Keratinocyte (primary cell): ENCODE measurements at regions not wholly inside any gene's neighbourhood (a gene's known extent, or its start where the extent isn't known, plus 50 kb on each side); places are given as distances from the start of the nearest gene placed in this dataset.

Experiments
- DNase-seq: peaks from one replicate; pipeline ENCODE4 v3.0.0-alpha.2; 2011; ENCODE audit warnings: low read depth, missing footprints, low spot score
- FAIRE-seq: peaks from 2 replicates; lab custom pipeline; 2011; peaks lifted over from hg19 to GRCh38; lab: Jason Lieb, UNC
- H2AFZ ChIP-seq: 2 replicates; pipeline ENCODE4 v1.6.0; 2012; ENCODE audit warnings: low read length, control low read depth, inconsistent platforms; ENCODE audit not compliant: control insufficient read depth
- H3K27ac ChIP-seq: 2 replicates; pipeline ENCODE4 v1.5.1; 2011; ENCODE audit warnings: low read length; ENCODE audit not compliant: control insufficient read depth, insufficient read depth
- H3K27me3 ChIP-seq: 3 replicates; pipeline ENCODE4 v1.6.0; 2011; ENCODE audit warnings: low read length; ENCODE audit not compliant: control insufficient read depth, insufficient read depth; ENCODE audit errors: extremely low read depth
- H3K36me3 ChIP-seq, 2 experiments: 2 replicates in 1 of 2; 3 replicates in 1 of 2; pipeline ENCODE4 v1.5.1; 2011; ENCODE audit warnings: low read length in 2 of 2, mild to moderate bottlenecking in 1 of 2; ENCODE audit not compliant: control insufficient read depth in 2 of 2, insufficient read depth in 2 of 2; ENCODE audit errors: extremely low read depth in 1 of 2
- H3K4me1 ChIP-seq: 3 replicates; pipeline ENCODE4 v1.5.1; 2011; ENCODE audit warnings: low read length; ENCODE audit not compliant: control insufficient read depth, insufficient read depth; ENCODE audit errors: extremely low read depth
- H3K4me2 ChIP-seq: 3 replicates; pipeline ENCODE4 v1.6.0; 2011; ENCODE audit warnings: low read depth, low read length; ENCODE audit not compliant: control insufficient read depth, insufficient read depth; ENCODE audit errors: extremely low read depth
- H3K4me3 ChIP-seq, 3 experiments: fragments of 200-600 bp in 1 of 3; sonication (generic) in 1 of 3; 2 replicates in 2 of 3; 3 replicates in 1 of 3; pipeline ENCODE4 v1.5.1; 2011 to 2016; ENCODE audit warnings: low read length in 3 of 3, mild to moderate bottlenecking in 3 of 3, control low read depth in 2 of 3, inconsistent platforms in 1 of 3, low read depth in 1 of 3, mixed read lengths in 1 of 3, mixed run types in 1 of 3, moderate library complexity in 1 of 3; ENCODE audit not compliant: control insufficient read depth in 2 of 3, insufficient read depth in 2 of 3; ENCODE audit errors: extremely low read depth in 1 of 3
- H3K79me2 ChIP-seq: 2 replicates; pipeline ENCODE4 v1.6.0; 2012; ENCODE audit warnings: low read length; ENCODE audit not compliant: control insufficient read depth, insufficient read depth
- H3K9ac ChIP-seq: 3 replicates; pipeline ENCODE4 v1.6.0; 2011; ENCODE audit warnings: low read length; ENCODE audit not compliant: control insufficient read depth, insufficient read depth; ENCODE audit errors: extremely low read depth
- H3K9me1 ChIP-seq: 3 replicates; pipeline ENCODE4 v1.6.0; 2011; ENCODE audit warnings: low read length; ENCODE audit not compliant: control insufficient read depth, insufficient read depth; ENCODE audit errors: extremely low read depth
- H3K9me3 ChIP-seq: 2 replicates; pipeline ENCODE4 v1.5.1; 2012; ENCODE audit warnings: low read depth, low read length; ENCODE audit not compliant: control insufficient read depth
- H4K20me1 ChIP-seq: 3 replicates; pipeline ENCODE4 v1.6.0; 2011; ENCODE audit warnings: low read length; ENCODE audit not compliant: control insufficient read depth, insufficient read depth; ENCODE audit errors: extremely low read depth
- EZH2 ChIP-seq: IDR thresholded peaks from one replicate; pipeline ENCODE4 v1.6.1; 2012; ENCODE audit warnings: inconsistent platforms, mild to moderate bottlenecking, low read length, moderate library complexity
- dilution Hi-C: fragments of 300-500 bp; cut with MboI; formaldehyde crosslinking; loops from one replicate; pipeline ENCODE4 v1.7.0; 2020; ENCODE audit warnings: low sequenced_read_pairs; ENCODE audit not compliant: extremely low pct_ligation_motif_present
- TF ChIP-seq, protein P1 (sequence below), 3 experiments: IDR thresholded peaks in 1 of 3; conservative IDR thresholded peaks in 1 of 3; optimal IDR thresholded peaks in 1 of 3; 2 replicates in 2 of 3; 3 replicates in 1 of 3; pipeline versions ENCODE3 to v1.5.1; 2011; ENCODE audit warnings: low read length in 3 of 3, mild to moderate bottlenecking in 3 of 3, moderate library complexity in 2 of 3, control low read depth in 1 of 3, inconsistent platforms in 1 of 3; ENCODE audit not compliant: insufficient read depth in 2 of 3; ENCODE audit errors: extremely low read depth in 1 of 3

DNA sequence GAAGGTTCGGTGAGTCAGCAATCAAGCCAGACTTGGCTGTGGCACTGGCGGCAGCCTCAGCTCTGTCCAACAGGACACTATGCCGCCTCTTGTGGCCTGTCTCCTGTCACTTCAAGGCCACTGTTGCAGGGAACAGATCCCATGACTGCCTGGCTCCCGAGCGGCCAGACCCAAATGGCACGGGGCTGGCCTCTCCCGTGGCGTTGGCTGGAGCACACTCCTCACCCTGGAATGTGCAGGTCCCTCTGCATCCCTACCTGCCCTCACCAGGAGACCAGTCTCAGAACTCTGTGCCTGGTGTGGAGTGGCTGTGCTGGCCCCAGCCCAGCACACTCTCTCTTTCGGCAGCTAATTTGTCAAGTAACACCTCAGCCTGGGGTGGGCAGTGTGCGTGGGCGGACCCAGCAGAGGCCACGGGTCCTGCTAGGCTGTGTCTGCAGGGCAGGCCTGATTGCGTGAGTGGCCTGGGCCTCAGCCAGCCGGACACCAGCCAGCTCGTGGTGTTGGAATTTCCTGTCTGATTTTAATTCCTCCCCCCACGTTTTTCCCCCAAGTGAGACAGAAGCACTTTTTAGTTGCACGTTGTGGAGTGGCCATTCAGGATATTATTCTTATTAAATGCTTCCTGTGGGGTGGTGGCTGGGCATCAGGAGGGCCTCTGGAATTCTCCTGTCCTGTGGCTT lies 179.3 kb downstream of the GLI2 start:
- H2AFZ ChIP-seq = no peak overlapping the region

DNA sequence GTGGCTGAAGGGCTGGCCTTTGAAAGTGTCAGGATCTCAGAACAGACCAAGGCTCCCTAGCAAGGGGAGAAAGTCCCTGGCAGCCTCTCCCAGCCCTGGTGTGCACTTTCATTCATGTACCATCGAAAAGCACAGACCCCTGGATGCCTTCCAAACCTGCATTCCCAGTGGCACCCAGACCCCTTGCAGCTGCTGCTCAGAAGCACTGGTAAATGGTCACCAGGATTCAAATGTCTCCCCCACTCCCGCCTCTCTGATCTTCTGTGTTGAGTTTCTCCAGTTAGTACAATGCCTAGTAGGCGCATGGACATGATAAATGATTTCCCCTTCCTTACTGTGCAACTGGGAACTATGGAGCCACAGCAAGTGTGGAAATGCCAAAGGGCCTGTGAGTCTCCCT lies 180.0 kb downstream of the GLI2 start:
- Histone ChIP-seq H3K9ac (no peak overlapping the region), H2AFZ (no peak overlapping the region), H3K79me2 (no peaks in the 10 kb centered on the region), H3K4me2 (no peak overlapping the region), H3K9me3 (no peaks in the 10 kb centered on the region), H3K9me1 (no peaks in the 10 kb centered on the region), H3K27ac (no peak overlapping the region), H3K36me3 (no peaks in the 10 kb centered on the region), H4K20me1 (no peaks in the 10 kb centered on the region), H3K27me3 (no peaks in the 10 kb centered on the region), H3K4me1 (peaks cover 20% of the 10 kb centered on the region), H3K4me3 (no peak overlapping the region)
- TF ChIP-seq, protein P1, sequence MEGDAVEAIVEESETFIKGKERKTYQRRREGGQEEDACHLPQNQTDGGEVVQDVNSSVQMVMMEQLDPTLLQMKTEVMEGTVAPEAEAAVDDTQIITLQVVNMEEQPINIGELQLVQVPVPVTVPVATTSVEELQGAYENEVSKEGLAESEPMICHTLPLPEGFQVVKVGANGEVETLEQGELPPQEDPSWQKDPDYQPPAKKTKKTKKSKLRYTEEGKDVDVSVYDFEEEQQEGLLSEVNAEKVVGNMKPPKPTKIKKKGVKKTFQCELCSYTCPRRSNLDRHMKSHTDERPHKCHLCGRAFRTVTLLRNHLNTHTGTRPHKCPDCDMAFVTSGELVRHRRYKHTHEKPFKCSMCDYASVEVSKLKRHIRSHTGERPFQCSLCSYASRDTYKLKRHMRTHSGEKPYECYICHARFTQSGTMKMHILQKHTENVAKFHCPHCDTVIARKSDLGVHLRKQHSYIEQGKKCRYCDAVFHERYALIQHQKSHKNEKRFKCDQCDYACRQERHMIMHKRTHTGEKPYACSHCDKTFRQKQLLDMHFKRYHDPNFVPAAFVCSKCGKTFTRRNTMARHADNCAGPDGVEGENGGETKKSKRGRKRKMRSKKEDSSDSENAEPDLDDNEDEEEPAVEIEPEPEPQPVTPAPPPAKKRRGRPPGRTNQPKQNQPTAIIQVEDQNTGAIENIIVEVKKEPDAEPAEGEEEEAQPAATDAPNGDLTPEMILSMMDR (optimal IDR thresholded peaks at IDR 0.05 in 1 of 3, IDR thresholded peaks at IDR 0.05 in 1 of 3, conservative IDR thresholded peaks at IDR 0.05 in 1 of 3; ENCODE audit: extremely low read depth in 1 of 3, insufficient read depth in 2 of 3, low read length in 3 of 3) = no peak
- TF ChIP-seq EZH2 = no peak
- no peak for DNase-seq
- no peak for FAIRE-seq
- dilution Hi-C loops = no loop called here

More for the DNA sequence above, 179.3 kb downstream of the GLI2 start:
- Histone ChIP-seq H3K4me1 (peaks cover 20% of the 10 kb centered on the region), H3K9me3 (no peaks in the 10 kb centered on the region), H3K9me1 (no peaks in the 10 kb centered on the region), H3K27me3 (no peaks in the 10 kb centered on the region), H3K4me3 (no peak overlapping the region), H3K4me2 (peak overlapping the region; percentile 19), H3K79me2 (no peaks in the 10 kb centered on the region), H4K20me1 (no peaks in the 10 kb centered on the region), H3K27ac (no peak overlapping the region), H3K36me3 (no peaks in the 10 kb centered on the region), H3K9ac (no peak overlapping the region)
- TF ChIP-seq, protein P1 (optimal IDR thresholded peaks at IDR 0.05 in 1 of 3, IDR thresholded peaks at IDR 0.05 in 1 of 3, conservative IDR thresholded peaks at IDR 0.05 in 1 of 3; ENCODE audit: extremely low read depth in 1 of 3, insufficient read depth in 2 of 3, low read length in 3 of 3) = no peak
- no peak for TF ChIP-seq EZH2
- dilution Hi-C loops = no loop called here
- FAIRE-seq (no peak), DNase-seq (no peak)
